HL-60/S4 treated with phorbol 12-myristate 13-acetate at 8.2 ng/mL for 4 days and 3 days (cell line): ENCODE measurements at regions not wholly inside any gene's neighbourhood (a gene's known extent, or its start where the extent isn't known, plus 50 kb on each side); places are given as distances from the start of the nearest gene placed in this dataset.
"Not testable (repeated sequence)": the region's sequence is repeated elsewhere in the genome, so short reads cannot be mapped to it uniquely, and the experiment has no call there.

Experiments used
- in situ Hi-C: fragments of 300-500 bp; cut with MboI; formaldehyde crosslinking; loops from 2 replicates; pipeline ENCODE4 v1.15.0; 2022; ENCODE audit warnings: low sequenced_read_pairs

GRCh38 chr13:85610024-85610423 is 189.2 kb downstream of the SLITRK6 start:
- in situ Hi-C loops: no loop called here

DNA sequence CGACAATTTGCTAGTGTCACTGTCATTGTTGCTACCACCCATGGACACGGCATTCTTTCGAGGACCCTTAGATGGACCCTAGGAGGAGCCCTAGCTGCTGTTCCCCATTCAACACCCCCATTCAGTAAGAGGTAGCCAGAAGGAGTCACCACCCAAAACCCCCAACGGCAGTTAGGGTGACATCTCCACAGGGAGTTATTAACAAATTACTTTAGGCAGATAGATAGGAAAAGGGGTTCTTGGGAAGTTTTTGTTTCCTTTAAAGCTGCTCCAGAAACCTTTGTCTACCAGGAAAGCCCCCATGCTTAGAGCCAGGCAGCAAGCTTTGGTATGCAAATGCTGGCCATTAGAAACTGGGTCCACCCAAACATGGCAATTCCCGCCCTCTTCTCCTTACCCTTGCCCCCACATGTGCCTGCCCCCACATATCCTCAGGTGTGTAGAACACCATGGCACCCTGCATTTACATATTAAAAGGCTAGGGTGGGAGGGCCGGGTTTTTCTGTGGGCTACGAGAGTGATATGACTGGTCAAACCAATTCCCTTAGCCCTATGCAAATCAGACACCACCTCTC is 190.9 kb downstream of the SLITRK6 start:
- in situ Hi-C loops: no loop called here

DNA sequence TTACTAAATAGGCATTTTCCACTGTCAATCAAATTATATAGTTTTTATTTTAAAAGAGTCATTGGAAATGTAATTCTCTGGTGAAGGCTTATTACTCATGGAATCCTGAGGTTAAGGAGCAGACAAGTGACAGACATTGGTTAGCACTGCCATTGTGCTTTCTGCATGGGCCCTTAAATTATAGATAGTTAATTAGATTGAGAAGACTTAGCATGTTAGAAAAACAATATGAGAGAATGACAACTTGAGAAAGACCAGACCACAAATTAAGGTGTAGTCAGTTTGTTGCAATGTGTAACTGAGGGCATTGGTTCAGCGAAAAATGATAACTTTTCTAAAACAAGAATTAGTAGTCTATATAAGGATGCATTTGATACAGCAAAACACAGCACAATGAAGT is 195.5 kb downstream of the SLITRK6 start:
- in situ Hi-C loops: no loop called here

DNA sequence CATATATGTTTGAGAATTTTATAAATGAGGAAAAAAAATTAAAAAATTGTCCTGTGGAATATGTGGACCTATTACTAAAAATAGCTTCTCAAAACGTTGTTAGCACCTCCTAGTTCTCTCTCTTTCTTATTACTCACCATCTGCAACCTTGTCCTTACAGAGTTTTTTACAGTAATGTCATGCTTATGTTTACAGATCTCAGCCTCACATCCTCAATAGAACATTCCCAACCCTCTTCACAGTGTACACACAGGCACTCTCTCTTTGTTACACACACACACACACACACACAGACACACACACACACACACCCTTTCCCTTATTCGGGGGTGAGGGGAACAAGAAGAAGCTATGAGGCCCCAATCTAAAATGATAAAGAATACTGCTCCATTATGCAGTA is 197.7 kb downstream of the SLITRK6 start:
- in situ Hi-C loops: no loop called here

DNA sequence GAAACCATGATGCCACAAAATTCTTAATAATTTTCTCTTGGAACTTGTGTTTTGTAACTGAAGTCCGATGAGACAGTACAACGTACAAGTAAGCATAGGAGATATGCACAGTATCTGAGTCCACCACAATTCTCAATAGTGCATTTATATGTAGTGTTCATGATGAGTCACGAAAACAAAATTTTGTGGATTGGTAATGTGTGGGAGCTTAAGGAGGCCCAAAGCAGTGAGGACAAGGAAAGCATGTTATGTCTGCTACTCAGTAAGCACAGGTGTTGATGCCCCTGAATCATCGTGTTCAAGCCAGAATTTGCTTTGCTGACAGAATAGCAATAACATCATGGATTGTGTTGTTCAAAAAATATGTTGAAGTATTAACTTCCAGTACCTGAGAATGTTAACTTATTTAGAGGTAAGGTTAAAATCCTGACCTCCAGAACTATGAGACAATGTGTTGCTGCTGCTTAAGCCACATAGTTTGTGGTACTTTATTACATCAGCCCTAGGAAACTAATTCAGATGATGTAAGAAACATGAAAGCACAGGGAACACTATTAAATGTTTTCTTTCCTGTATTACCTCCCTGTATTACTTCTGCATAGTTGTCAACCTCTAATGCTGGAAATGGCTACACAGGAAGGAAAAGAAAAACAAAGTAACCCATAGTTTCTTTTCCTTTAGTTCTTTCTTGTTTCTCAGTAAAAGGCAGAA is 201.3 kb downstream of the SLITRK6 start:
- in situ Hi-C loops: no loop called here

DNA sequence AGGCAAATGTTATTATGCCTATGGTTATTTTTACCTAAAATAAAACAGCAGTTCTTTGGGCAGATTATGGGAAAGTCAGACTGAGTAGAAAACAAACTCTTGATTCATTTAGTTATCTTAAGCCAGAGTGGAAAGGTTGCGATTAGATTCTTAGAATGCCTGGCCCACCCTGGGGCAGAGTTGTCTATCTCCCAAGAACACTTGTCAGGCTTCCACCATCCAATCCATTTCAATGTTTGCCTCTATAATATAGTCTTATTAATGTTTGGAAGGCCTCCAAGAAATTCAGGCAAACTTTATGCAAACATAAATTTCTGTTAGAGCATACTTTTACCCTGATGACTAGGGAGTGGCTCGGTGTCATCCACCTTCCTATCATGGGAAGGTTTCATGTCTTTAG is 207.0 kb downstream of the SLITRK6 start:
- in situ Hi-C loops: no loop called here

DNA sequence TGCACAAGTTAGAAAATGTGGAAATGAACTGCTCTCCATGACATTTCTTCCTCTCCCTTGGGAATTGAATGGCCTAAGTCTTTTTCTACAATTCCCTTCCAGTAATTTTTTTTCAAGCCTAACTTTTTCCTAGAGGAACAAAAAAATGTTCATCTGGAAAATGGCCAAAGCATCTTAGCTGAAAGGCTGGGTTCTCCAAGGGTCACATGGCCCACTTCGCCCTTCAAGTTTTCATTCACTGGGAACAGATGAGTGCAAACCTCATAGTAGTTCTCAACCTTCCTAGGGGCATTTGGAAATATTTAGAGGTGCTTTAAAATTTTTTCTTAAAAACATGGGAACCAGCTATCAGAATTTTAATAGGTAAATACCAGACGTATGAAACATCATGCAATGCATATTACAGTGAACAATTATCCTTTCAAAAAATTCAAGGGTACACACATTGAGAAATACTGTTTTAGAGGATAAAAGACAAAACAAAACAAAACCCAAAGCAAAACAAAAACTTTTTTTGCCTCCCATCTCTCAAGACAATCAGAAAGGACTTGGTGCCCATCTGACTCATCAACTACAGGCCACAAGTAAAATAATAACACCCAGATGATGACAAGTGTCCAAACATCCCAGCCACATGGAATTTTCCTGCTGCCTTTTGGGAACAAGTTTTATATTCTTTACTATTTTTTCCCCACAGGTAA is 208.8 kb downstream of the SLITRK6 start:
- in situ Hi-C loops: no loop called here

DNA sequence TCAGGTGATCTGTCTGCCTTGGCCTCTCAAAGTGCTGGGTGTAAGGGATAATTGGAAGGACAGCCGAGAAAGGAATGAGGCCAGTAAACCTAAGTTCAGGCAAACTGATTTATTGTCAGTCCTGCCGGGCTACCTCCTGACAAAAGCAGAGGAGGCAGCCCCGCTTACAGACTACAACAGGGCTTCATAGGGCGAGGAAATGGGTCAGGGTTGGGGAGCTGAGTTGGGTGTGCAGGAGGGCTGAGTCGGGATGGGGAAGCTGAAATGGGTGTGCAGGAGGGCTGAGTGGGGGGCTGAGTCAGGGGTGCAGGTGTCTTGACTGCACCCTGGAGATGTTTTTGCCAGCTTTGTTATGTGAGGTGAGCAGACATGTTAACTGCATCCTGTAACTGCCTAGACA is 210.2 kb downstream of the SLITRK6 start:
- in situ Hi-C loops: no loop called here

DNA sequence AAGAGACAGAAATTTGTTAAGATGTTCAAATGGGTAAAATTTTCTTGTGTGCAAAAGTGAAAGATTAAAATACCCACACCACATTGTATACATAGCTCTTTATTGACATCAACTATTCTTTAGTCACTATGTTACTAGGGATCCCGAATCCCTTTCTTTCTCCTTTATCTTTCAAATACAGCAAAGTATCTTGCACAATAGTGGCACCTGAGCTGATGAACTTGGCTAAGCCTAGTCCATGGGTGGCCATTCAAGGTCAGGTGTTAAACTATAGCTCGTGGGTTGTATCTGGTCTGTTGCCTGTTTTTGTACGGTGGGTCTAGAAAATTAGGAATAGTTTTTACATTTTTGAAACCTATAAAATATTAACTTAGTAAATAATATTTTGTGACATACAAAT is 210.9 kb downstream of the SLITRK6 start:
- in situ Hi-C loops: no loop called here

- in situ Hi-C loops: no loop called here
Observed at GRCh38 chr13:85586856-85587255, 212.4 kb downstream of the SLITRK6 start.

DNA sequence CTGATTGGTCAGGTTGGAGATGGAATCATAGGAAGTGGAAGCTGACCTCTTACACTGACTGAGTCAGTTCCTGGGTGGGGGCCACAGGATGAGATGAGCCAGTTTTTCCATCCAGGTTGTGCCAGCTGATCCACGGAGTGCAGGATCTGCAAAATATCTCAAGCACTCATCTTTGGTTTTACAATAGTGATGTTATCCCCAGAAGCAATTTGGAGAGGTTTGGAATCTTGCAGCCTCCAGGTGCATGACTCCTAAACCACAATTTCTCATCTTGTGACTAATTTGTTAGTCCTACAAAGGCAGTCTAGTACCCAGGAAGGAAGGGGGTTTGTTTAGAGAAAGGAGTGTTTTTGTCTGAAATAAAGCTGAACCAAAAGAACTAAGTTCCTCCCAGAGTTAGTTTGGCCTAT is 212.8 kb downstream of the SLITRK6 start:
- in situ Hi-C loops: no loop called here

DNA sequence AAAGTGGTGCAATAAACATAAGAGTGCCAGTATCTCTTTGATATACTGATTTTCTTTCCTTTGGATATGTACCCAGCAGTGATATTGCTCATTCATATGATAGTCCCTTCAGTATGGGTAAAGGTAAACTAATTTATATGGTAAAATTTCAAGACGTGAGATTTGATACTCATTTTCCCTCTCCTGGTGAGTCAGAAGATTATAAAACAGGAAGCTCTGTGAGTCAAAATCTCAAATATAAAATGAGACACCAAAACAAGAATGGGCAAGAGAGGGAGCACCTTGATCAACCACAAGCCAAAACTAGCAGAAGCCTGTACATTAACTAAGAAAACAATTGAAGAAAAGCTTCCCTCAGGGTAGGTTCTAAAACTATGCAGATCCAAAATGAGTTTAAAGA is 216.3 kb downstream of the SLITRK6 start:
- in situ Hi-C loops: no loop called here

DNA sequence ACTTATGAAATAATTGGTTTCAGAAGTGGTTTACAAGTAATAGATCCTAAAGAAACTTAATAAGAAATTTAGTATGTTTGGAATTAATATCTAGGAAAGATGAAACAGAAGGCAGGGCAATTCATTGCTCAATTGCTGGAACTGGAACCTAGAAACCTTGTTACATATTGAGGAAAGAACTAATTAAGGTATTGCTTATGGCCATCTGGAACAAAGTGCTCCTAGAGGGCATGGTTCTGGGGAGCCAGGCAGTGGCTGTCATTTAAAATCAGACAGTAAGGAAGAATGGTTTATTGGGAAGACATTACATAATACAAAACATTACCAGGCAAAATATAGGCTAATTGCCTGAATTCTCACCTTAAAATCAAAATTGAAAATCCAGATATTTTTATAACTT is 224.1 kb downstream of the SLITRK6 start:
- in situ Hi-C loops: no loop called here

- in situ Hi-C loops: no loop called here
Observed at GRCh38 chr13:85567909-85568308, 231.3 kb downstream of the SLITRK6 start.

- in situ Hi-C loops: no loop called here
Observed at GRCh38 chr13:85565652-85566051, 233.6 kb downstream of the SLITRK6 start.

- in situ Hi-C loops: no loop called here
Observed at GRCh38 chr13:85564598-85564997, 234.6 kb downstream of the SLITRK6 start.

GRCh38 chr13:85562282-85562681 is 236.9 kb downstream of the SLITRK6 start:
- in situ Hi-C loops: no loop called here

- in situ Hi-C loops: no loop called here
Observed at GRCh38 chr13:85557691-85558467, 241.3 kb downstream of the SLITRK6 start.

DNA sequence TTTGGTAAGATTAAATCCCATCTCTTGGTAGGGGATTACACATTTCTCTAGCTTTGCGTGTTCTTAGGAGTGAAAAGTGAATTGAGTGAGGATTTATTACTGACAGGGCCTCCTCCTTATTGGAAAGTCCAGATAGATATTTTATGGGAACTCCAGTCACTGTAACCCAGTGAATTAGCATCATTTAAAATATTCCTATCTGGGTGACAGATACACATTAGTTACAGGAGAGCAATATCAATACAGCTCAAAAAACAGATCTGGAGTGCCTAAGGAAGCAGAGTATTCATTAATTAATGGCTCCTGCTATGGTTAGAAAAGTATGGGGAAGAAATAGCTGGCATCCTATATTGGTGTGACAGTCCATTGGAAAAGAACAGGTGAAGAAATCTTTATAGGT is 248.2 kb downstream of the SLITRK6 start:
- in situ Hi-C loops: no loop called here

GRCh38 chr13:85549819-85550218 is 249.4 kb downstream of the SLITRK6 start:
- in situ Hi-C loops: no loop called here

- in situ Hi-C loops: not testable (repeated sequence)
Observed at GRCh38 chr13:85548845-85549244, 250.4 kb downstream of the SLITRK6 start.

DNA sequence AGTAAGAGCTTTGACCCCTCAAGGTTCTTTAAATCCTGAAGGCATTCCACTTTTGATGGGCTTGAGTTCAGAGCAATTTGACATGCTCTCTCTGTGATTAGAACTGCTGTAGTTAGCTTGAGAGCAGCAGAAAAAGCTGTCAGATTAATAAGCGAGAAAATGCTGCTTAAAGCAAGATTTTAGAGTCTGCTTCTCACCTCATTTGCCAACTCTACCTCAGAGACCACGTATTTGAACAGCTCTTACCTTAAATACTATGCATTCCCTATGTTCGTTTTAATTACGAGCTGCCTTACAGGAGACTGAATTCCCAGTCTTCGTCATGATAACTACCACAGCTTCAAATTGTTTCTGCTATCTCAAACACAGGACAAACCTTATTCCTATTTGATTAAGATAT is 253.4 kb downstream of the SLITRK6 start:
- in situ Hi-C loops: no loop called here
